ENCODE measurements at regions not wholly inside any gene's neighbourhood (a gene's known extent, or its start where the extent isn't known, plus 50 kb on each side); places are given as distances from the start of the nearest gene placed in this dataset.
A peak's percentile ranks its signal among the peaks of the same experiment; 100 is the strongest.

GRCh38 chr2:21281384-21281783 is 157.6 kb downstream of the TDRD15 start:
- no peak for DNase-seq (ENCODE audit: extremely low read depth, low read depth, low spot score)

GRCh38 chr2:21281791-21282514 is 158.2 kb downstream of the TDRD15 start:
- DNase-seq (ENCODE audit: extremely low read depth, low read depth, low spot score) = no peak

- DNase-seq (ENCODE audit: extremely low read depth, low read depth, low spot score) = no peak
Observed at GRCh38 chr2:21282515-21282898, 158.7 kb downstream of the TDRD15 start.

GRCh38 chr2:21288299-21288698 is 164.5 kb downstream of the TDRD15 start:
- DNase-seq (ENCODE audit: extremely low read depth, low read depth, low spot score) = no peak

- DNase-seq (ENCODE audit: extremely low read depth, low read depth, low spot score) = no peak
Observed at GRCh38 chr2:21288739-21289520, 165.2 kb downstream of the TDRD15 start.

GRCh38 chr2:21289551-21289950 is 165.8 kb downstream of the TDRD15 start:
- no peak for DNase-seq (ENCODE audit: extremely low read depth, low read depth, low spot score)

GRCh38 chr2:21289989-21290388 is 166.2 kb downstream of the TDRD15 start:
- DNase-seq (ENCODE audit: extremely low read depth, low read depth, low spot score) = no peak

- no peak for DNase-seq (ENCODE audit: extremely low read depth, low read depth, low spot score)
Observed at GRCh38 chr2:21291426-21291825, 167.7 kb downstream of the TDRD15 start.

- no peak for DNase-seq (ENCODE audit: extremely low read depth, low read depth, low spot score)
Observed at GRCh38 chr2:21294446-21294845, 170.7 kb downstream of the TDRD15 start.

GRCh38 chr2:21299411-21299810 is 175.6 kb downstream of the TDRD15 start:
- DNase-seq (ENCODE audit: extremely low read depth, low read depth, low spot score) = no peak

- DNase-seq (ENCODE audit: extremely low read depth, low read depth, low spot score) = no peak
Observed at GRCh38 chr2:21301871-21302455, 178.2 kb downstream of the TDRD15 start.

GRCh38 chr2:21303876-21304275 is 180.1 kb downstream of the TDRD15 start:
- DNase-seq (ENCODE audit: extremely low read depth, low read depth, low spot score) = no peak

GRCh38 chr2:21305581-21305980 is 181.8 kb downstream of the TDRD15 start:
- no peak for DNase-seq (ENCODE audit: extremely low read depth, low read depth, low spot score)

- no peak for DNase-seq (ENCODE audit: extremely low read depth, low read depth, low spot score)
Observed at GRCh38 chr2:21306235-21306634, 182.5 kb downstream of the TDRD15 start.

- DNase-seq (ENCODE audit: extremely low read depth, low read depth, low spot score) = no peak
Observed at GRCh38 chr2:21307037-21307436, 183.3 kb downstream of the TDRD15 start.

- DNase-seq (ENCODE audit: extremely low read depth, low read depth, low spot score) = no peak
Observed at GRCh38 chr2:21310493-21310892, 186.7 kb downstream of the TDRD15 start.

GRCh38 chr2:21314322-21314835 is 190.6 kb downstream of the TDRD15 start:
- DNase-seq (ENCODE audit: extremely low read depth, low read depth, low spot score) = no peak

- DNase-seq (ENCODE audit: extremely low read depth, low read depth, low spot score) = peak; percentile 10
Observed at GRCh38 chr2:21317131-21317530, 193.4 kb downstream of the TDRD15 start.

- no peak for DNase-seq (ENCODE audit: extremely low read depth, low read depth, low spot score)
Observed at GRCh38 chr2:21318263-21318662, 194.5 kb downstream of the TDRD15 start.

GRCh38 chr2:21326152-21326551 is 202.4 kb downstream of the TDRD15 start:
- no peak for DNase-seq (ENCODE audit: extremely low read depth, low read depth, low spot score)

GRCh38 chr2:21328177-21328576 is 204.4 kb downstream of the TDRD15 start:
- no peak for DNase-seq (ENCODE audit: extremely low read depth, low read depth, low spot score)

All from glomerular endothelial cell (primary cell).